IMR-90 (cell line): ENCODE measurements at regions not wholly inside any gene's neighbourhood (a gene's known extent, or its start where the extent isn't known, plus 50 kb on each side); places are given as distances from the start of the nearest gene placed in this dataset.

Experiments used
- ATAC-seq: fragments of 200-7000 bp; cut with Tn5 transposase; 2 replicates; pipeline ENCODE4 v1.9.1; 2020; ENCODE audit warnings: low read depth, mild to moderate bottlenecking, moderate library complexity
- BruUV-seq: library from RNA; stranded (reverse); fragments of 400-500 nt; replicated peaks from 2 replicates; lab custom pipeline; 2021; lab: Mats Ljungman, UMichigan
- CTCF ChIA-PET: fragments of 300-600 bp; formaldehyde crosslinking; extraction: SDS; loops from one replicate; lab custom pipeline; 2021; ENCODE audit warnings: antibody characterized with exemption; lab: Yijun Ruan, JAX
- POLR2A ChIA-PET: fragments of 300-600 bp; sonication (Branson Sonifier 250); formaldehyde crosslinking; loops from one replicate; lab custom pipeline; 2022; ENCODE audit warnings: antibody characterized with exemption; ENCODE audit not compliant: unreplicated experiment; lab: Charles Lee
- DNase-seq: peaks from one replicate; pipeline ENCODE4 v3.0.0; 2013
- H2AFZ ChIP-seq: replicated peaks from 2 replicates; pipeline ENCODE3; 2013; ENCODE audit warnings: low read length, mild to moderate bottlenecking; ENCODE audit not compliant: poor library complexity
- H2AK5ac ChIP-seq: 2 replicates; pipeline ENCODE4 v1.6.1; 2013; ENCODE audit warnings: low read depth, low read length, inconsistent platforms
- H2AK9ac ChIP-seq: replicated peaks from 2 replicates; pipeline ENCODE3; 2013; ENCODE audit warnings: mild to moderate bottlenecking, low read depth, low read length, moderate library complexity; ENCODE audit not compliant: poor library complexity
- H2BK120ac ChIP-seq: 2 replicates; pipeline ENCODE4 v1.6.1; 2013; ENCODE audit warnings: low read depth, low read length, inconsistent platforms
- H2BK15ac ChIP-seq: 3 replicates; pipeline ENCODE4 v1.6.1; 2013; ENCODE audit warnings: low read depth, low read length, inconsistent platforms
- H2BK20ac ChIP-seq: 2 replicates; pipeline ENCODE4 v1.6.1; 2013; ENCODE audit warnings: low read depth, mild to moderate bottlenecking, inconsistent platforms, low read length, moderate library complexity
- H2BK5ac ChIP-seq: 2 replicates; pipeline ENCODE4 v1.6.1; 2013; ENCODE audit warnings: mild to moderate bottlenecking, low read depth, low read length, inconsistent platforms; ENCODE audit not compliant: poor library complexity, severe bottlenecking
- H3K14ac ChIP-seq: replicated peaks from 2 replicates; pipeline ENCODE4 v1.6.1; 2013; ENCODE audit warnings: low read depth, low read length, inconsistent platforms
- H3K18ac ChIP-seq: 2 replicates; pipeline ENCODE4 v1.6.1; 2013; ENCODE audit warnings: low read depth, low read length, control low read depth
- H3K23ac ChIP-seq: 2 replicates; pipeline ENCODE4 v1.6.1; 2013; ENCODE audit warnings: low read depth, low read length, inconsistent platforms
- H3K27ac ChIP-seq: 2 replicates; pipeline ENCODE4 v1.5.1; 2013; ENCODE audit warnings: mild to moderate bottlenecking, control low read depth, low read length; ENCODE audit not compliant: insufficient read depth
- H3K27me3 ChIP-seq: 2 replicates; pipeline ENCODE4 v1.6.1; 2013; ENCODE audit warnings: low read length; ENCODE audit not compliant: control insufficient read depth, insufficient read depth
- H3K36me3 ChIP-seq: 2 replicates; pipeline ENCODE4 v1.6.1; 2013; ENCODE audit warnings: low read length, mixed read lengths; ENCODE audit not compliant: control insufficient read depth, insufficient read depth
- H3K4ac ChIP-seq: 2 replicates; pipeline ENCODE4 v1.6.1; 2013; ENCODE audit warnings: low read depth, low read length, inconsistent platforms
- H3K4me1 ChIP-seq: 2 replicates; pipeline ENCODE4 v1.6.1; 2013; ENCODE audit warnings: low read length, mixed read lengths; ENCODE audit not compliant: control insufficient read depth, insufficient read depth
- H3K4me2 ChIP-seq: 2 replicates; pipeline ENCODE4 v1.6.1; 2013; ENCODE audit warnings: low read depth, mild to moderate bottlenecking, control low read depth, low read length, moderate library complexity
- H3K4me3 ChIP-seq: 2 replicates; pipeline ENCODE4 v1.5.1; 2013; ENCODE audit warnings: low read depth, mild to moderate bottlenecking, control low read depth, low read length, moderate library complexity; ENCODE audit not compliant: insufficient read depth
- H3K56ac ChIP-seq: 2 replicates; pipeline ENCODE4 v1.6.1; 2013; ENCODE audit warnings: low read length, inconsistent platforms; ENCODE audit not compliant: insufficient read depth; ENCODE audit errors: extremely low read depth
- H3K79me1 ChIP-seq, 2 experiments: 2 replicates each; pipeline ENCODE4 v1.6.1; 2013; ENCODE audit warnings: low read length in 2 of 2, inconsistent platforms in 1 of 2, low read depth in 1 of 2
- H3K9ac ChIP-seq: 2 replicates; pipeline ENCODE4 v1.6.1; 2013; ENCODE audit warnings: low read depth, low read length, control low read depth
- H3K9me1 ChIP-seq: 2 replicates; pipeline ENCODE4 v1.6.1; 2013; ENCODE audit warnings: low read length, inconsistent platforms; ENCODE audit not compliant: insufficient read depth
- H3K9me3 ChIP-seq: 2 replicates; pipeline ENCODE4 v1.6.1; 2013; ENCODE audit warnings: low read length; ENCODE audit not compliant: control insufficient read depth, insufficient read depth
- H4K20me1 ChIP-seq: 2 replicates; pipeline ENCODE4 v1.6.1; 2013; ENCODE audit warnings: low read length, inconsistent platforms; ENCODE audit not compliant: insufficient read depth
- H4K5ac ChIP-seq: 2 replicates; pipeline ENCODE4 v1.6.1; 2013; ENCODE audit warnings: mild to moderate bottlenecking, low read depth, low read length, control low read depth
- H4K8ac ChIP-seq, 2 experiments: 2 replicates each; pipeline ENCODE4 v1.6.1; 2013; ENCODE audit warnings: low read depth in 2 of 2, low read length in 2 of 2, control low read depth in 1 of 2, inconsistent platforms in 1 of 2
- H4K91ac ChIP-seq: 2 replicates; pipeline ENCODE4 v1.6.1; 2013; ENCODE audit warnings: low read depth, low read length, inconsistent platforms; ENCODE audit not compliant: insufficient read depth
- BHLHE40 ChIP-seq: fragments of 150-350 bp; IDR thresholded peaks from 2 replicates; pipeline ENCODE4 v1.6.1; 2016; ENCODE audit warnings: mild to moderate bottlenecking, low read depth, low read length
- CEBPB ChIP-seq: IDR thresholded peaks from 2 replicates; pipeline ENCODE4 v1.6.1; 2012; ENCODE audit warnings: low read depth, low read length, improper control_type of control experiment
- FOS ChIP-seq: fragments of 150-350 bp; IDR thresholded peaks from 2 replicates; pipeline ENCODE4 v1.6.1; 2016; ENCODE audit warnings: low read depth, low read length
- MAFK ChIP-seq: IDR thresholded peaks from 2 replicates; pipeline ENCODE4 v1.6.1; 2012; ENCODE audit warnings: low read depth, low read length, improper control_type of control experiment
- MAZ ChIP-seq: IDR thresholded peaks from 2 replicates; pipeline ENCODE4 v1.6.1; 2012; ENCODE audit warnings: low read depth, mild to moderate bottlenecking, low read length, improper control_type of control experiment, moderate library complexity, borderline replicate concordance
- MXI1 ChIP-seq: IDR thresholded peaks from 2 replicates; pipeline ENCODE4 v1.6.1; 2012; ENCODE audit warnings: low read depth, mild to moderate bottlenecking, low read length, moderate library complexity, borderline replicate concordance
- NFE2L2 ChIP-seq: fragments of 150-350 bp; IDR thresholded peaks from 2 replicates; pipeline ENCODE4 v1.6.1; 2016; ENCODE audit warnings: low read depth, mild to moderate bottlenecking, low read length
- POLR2A ChIP-seq: IDR thresholded peaks from 2 replicates; pipeline ENCODE4 v1.6.1; 2012; ENCODE audit warnings: mild to moderate bottlenecking, low read depth, low read length
- RAD21 ChIP-seq: IDR thresholded peaks from 2 replicates; pipeline ENCODE4 v1.6.1; 2012; ENCODE audit warnings: low read length, improper control_type of control experiment
- RFX5 ChIP-seq: IDR thresholded peaks from 2 replicates; pipeline ENCODE4 v1.8.0; 2012; ENCODE audit warnings: low read depth, mild to moderate bottlenecking, low read length, moderate library complexity
- SMC3 ChIP-seq: fragments of 150-350 bp; IDR thresholded peaks from 2 replicates; pipeline ENCODE4 v1.6.1; 2016; ENCODE audit warnings: low read depth, mild to moderate bottlenecking, antibody characterized with exemption, low read length, moderate library complexity
- WGBS, 2 experiments: methylation state at CpG; one replicate each; pipeline versions ENCODE4 v1.1.5 to v1.1.7; 2013; ENCODE audit warnings: missing lambda C conversion rate in 2 of 2; ENCODE audit not compliant: insufficient read length in 1 of 2; ENCODE audit errors: extremely low coverage in 2 of 2; 5-methylcytosine and 5-hydroxymethylcytosine counted together
- dilution Hi-C: fragments of 300-500 bp; cut with HindIII; formaldehyde crosslinking; loops from one replicate; pipeline ENCODE4 v1.14.3; 2018; ENCODE audit warnings: low sequenced_read_pairs; ENCODE audit not compliant: unreplicated experiment
- in situ Hi-C: fragments of 300-500 bp; cut with MboI; formaldehyde crosslinking; loops from 3 replicates; pipeline ENCODE4 v1.14.3; 2019; ENCODE audit warnings: low sequenced_read_pairs, inconsistent platforms, mixed read lengths
- intact Hi-C: fragments of 100-400 bp; cut with micrococcal nuclease; formaldehyde crosslinking; loops from 2 replicates; pipeline ENCODE4 v1.10.0; 2022
- TF ChIP-seq, protein P1 (sequence below): fragments of 150-350 bp; IDR thresholded peaks from 2 replicates; pipeline ENCODE4 v1.6.1; 2016; ENCODE audit warnings: low read depth, mild to moderate bottlenecking, low read length, moderate library complexity, borderline replicate concordance
- TF ChIP-seq, protein P2 (sequence below): fragments of 150-350 bp; IDR thresholded peaks from 2 replicates; pipeline ENCODE4 v1.6.1; 2017; ENCODE audit warnings: mild to moderate bottlenecking, antibody characterized with exemption, low read length, low read depth
- TF ChIP-seq, protein P3 (sequence below): conservative IDR thresholded peaks from 2 replicates; pipeline ENCODE4 v1.5.1; 2012; ENCODE audit warnings: mild to moderate bottlenecking, low read depth, low read length, improper control_type of control experiment

DNA sequence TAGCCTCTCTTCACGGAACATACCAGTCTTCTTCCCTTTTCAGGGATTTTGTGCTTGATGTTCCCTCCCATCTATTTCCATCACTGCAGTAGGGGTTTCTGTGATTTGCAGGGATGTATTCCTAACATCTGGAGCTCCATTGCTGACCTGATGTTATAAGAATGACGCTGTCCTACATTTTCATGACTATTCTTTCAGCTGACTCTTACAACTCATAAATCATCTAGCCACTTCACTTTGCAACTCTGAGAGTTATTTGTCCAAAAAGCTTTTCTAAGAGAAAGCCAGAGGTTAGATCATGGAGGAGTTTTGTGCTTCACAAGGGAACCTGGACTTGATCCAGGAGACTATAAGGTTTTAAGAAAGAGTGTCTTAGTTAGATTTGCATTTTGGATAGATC lies 116.6 kb upstream of the FAR2 start:
- DNase-seq: no peak
- WGBS, 2 experiments: no CpG with 5 or more reads among the region's 2 CpGs

More for the DNA sequence above, 116.6 kb upstream of the FAR2 start:
- no peak overlapping the region for H3K56ac ChIP-seq
- no peak overlapping the region for H4K91ac ChIP-seq
- POLR2A ChIA-PET: no interaction called here
- H4K20me1 ChIP-seq: no peaks in the 10 kb centered on the region
- H2AFZ ChIP-seq: no peak overlapping the region
- H4K5ac ChIP-seq: no peak overlapping the region
- H3K9ac ChIP-seq: no peak overlapping the region
- BruUV-seq: no TSS peak
- no peaks in the 10 kb centered on the region for H3K36me3 ChIP-seq
- H2AK9ac ChIP-seq: no peak overlapping the region
- H3K27ac ChIP-seq: no peak overlapping the region
- H3K27me3 ChIP-seq: no peaks in the 10 kb centered on the region
- no peak overlapping the region for H2BK120ac ChIP-seq
- no peak overlapping the region; the same call in 1 of the 2 replicates for H3K23ac ChIP-seq
- in situ Hi-C loops: no loop called here
- no peak overlapping the region for H3K4me2 ChIP-seq
- dilution Hi-C loops: no loop called here
- peaks cover 3% of the 10 kb centered on the region; the same call in 1 of the 2 replicates for H3K4me1 ChIP-seq
- no peaks in the 10 kb centered on the region for H3K79me1 ChIP-seq
- CTCF ChIA-PET: no interaction called here
- no peak overlapping the region for H3K4ac ChIP-seq
- no peak overlapping the region for H2AK5ac ChIP-seq
- no peak overlapping the region; the same call in 2 of the 3 replicates for H2BK15ac ChIP-seq
- H3K9me1 ChIP-seq: no peaks in the 10 kb centered on the region
- TF ChIP-seq RAD21 (no peak), MAFK (no peak), MAZ (no peak), FOS (no peak), CEBPB (no peak), RFX5 (no peak), NFE2L2 (no peak), BHLHE40 (no peak), POLR2A (no peak), MXI1 (no peak), SMC3 (no peak)
- TF ChIP-seq, protein P1, sequence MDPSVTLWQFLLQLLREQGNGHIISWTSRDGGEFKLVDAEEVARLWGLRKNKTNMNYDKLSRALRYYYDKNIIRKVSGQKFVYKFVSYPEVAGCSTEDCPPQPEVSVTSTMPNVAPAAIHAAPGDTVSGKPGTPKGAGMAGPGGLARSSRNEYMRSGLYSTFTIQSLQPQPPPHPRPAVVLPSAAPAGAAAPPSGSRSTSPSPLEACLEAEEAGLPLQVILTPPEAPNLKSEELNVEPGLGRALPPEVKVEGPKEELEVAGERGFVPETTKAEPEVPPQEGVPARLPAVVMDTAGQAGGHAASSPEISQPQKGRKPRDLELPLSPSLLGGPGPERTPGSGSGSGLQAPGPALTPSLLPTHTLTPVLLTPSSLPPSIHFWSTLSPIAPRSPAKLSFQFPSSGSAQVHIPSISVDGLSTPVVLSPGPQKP: no peak
- TF ChIP-seq, protein P2, sequence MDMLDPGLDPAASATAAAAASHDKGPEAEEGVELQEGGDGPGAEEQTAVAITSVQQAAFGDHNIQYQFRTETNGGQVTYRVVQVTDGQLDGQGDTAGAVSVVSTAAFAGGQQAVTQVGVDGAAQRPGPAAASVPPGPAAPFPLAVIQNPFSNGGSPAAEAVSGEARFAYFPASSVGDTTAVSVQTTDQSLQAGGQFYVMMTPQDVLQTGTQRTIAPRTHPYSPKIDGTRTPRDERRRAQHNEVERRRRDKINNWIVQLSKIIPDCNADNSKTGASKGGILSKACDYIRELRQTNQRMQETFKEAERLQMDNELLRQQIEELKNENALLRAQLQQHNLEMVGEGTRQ: no peak
- TF ChIP-seq, protein P3, sequence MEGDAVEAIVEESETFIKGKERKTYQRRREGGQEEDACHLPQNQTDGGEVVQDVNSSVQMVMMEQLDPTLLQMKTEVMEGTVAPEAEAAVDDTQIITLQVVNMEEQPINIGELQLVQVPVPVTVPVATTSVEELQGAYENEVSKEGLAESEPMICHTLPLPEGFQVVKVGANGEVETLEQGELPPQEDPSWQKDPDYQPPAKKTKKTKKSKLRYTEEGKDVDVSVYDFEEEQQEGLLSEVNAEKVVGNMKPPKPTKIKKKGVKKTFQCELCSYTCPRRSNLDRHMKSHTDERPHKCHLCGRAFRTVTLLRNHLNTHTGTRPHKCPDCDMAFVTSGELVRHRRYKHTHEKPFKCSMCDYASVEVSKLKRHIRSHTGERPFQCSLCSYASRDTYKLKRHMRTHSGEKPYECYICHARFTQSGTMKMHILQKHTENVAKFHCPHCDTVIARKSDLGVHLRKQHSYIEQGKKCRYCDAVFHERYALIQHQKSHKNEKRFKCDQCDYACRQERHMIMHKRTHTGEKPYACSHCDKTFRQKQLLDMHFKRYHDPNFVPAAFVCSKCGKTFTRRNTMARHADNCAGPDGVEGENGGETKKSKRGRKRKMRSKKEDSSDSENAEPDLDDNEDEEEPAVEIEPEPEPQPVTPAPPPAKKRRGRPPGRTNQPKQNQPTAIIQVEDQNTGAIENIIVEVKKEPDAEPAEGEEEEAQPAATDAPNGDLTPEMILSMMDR: no peak
- H3K18ac ChIP-seq: no peak overlapping the region
- no peak overlapping the region for H3K14ac ChIP-seq
- intact Hi-C loops: no loop called here
- H2BK20ac ChIP-seq: no peak overlapping the region
- no peak overlapping the region for H2BK5ac ChIP-seq
- no peak for ATAC-seq
- no peak overlapping the region for H4K8ac ChIP-seq
- no peaks in the 10 kb centered on the region for H3K9me3 ChIP-seq
- H3K4me3 ChIP-seq: no peak overlapping the region
